ENCODE measurements at regions not wholly inside any gene's neighbourhood (a gene's known extent, or its start where the extent isn't known, plus 50 kb on each side); places are given as distances from the start of the nearest gene placed in this dataset.

- no peak for DNase-seq (ENCODE audit: low spot score)
Observed at GRCh38 chr9:84177407-84177806, 163.2 kb downstream of the SLC28A3 start.

- DNase-seq (ENCODE audit: low spot score) = no peak
Observed at GRCh38 chr9:84179531-84179930, 161.0 kb downstream of the SLC28A3 start.

- DNase-seq (ENCODE audit: low spot score) = no peak
Observed at GRCh38 chr9:84187090-84187489, 153.5 kb downstream of the SLC28A3 start.

- DNase-seq (ENCODE audit: low spot score) = no peak
Observed at GRCh38 chr9:84189904-84190303, 150.7 kb downstream of the SLC28A3 start.

- DNase-seq (ENCODE audit: low spot score) = no peak
Observed at GRCh38 chr9:84190411-84190810, 150.1 kb downstream of the SLC28A3 start.

GRCh38 chr9:84206801-84207370 lies 133.7 kb downstream of the SLC28A3 start:
- no peak for DNase-seq (ENCODE audit: low spot score)

- DNase-seq (ENCODE audit: low spot score) = no peak
Observed at GRCh38 chr9:84207491-84207951, 133.0 kb downstream of the SLC28A3 start.

- DNase-seq (ENCODE audit: low spot score) = no peak
Observed at GRCh38 chr9:84212246-84212645, 128.3 kb downstream of the SLC28A3 start.

GRCh38 chr9:84212982-84213381 lies 127.6 kb downstream of the SLC28A3 start:
- DNase-seq (ENCODE audit: low spot score) = no peak

- DNase-seq (ENCODE audit: low spot score) = no peak
Observed at GRCh38 chr9:84216151-84216550, 124.4 kb downstream of the SLC28A3 start.

GRCh38 chr9:84218322-84218721 lies 122.2 kb downstream of the SLC28A3 start:
- no peak for DNase-seq (ENCODE audit: low spot score)

- DNase-seq (ENCODE audit: low spot score) = no peak
Observed at GRCh38 chr9:84224246-84224645, 116.3 kb downstream of the SLC28A3 start.

All from germinal center (tissue), 1 donor.